ENCODE measurements at regions not wholly inside any gene's neighbourhood (a gene's known extent, or its start where the extent isn't known, plus 50 kb on each side); places are given as distances from the start of the nearest gene placed in this dataset.

- Histone ChIP-seq H3K27me3 (ENCODE audit: insufficient read depth, poor library complexity, severe bottlenecking) (no peaks in the 10 kb centered on the region), H3K36me3 (ENCODE audit: low read depth) (no peaks in the 10 kb centered on the region), H3K4me1 (ENCODE audit: insufficient read depth, poor library complexity, severe bottlenecking) (peaks cover 9% of the 10 kb centered on the region), H3K9me3 (ENCODE audit: severe bottlenecking) (no peaks in the 10 kb centered on the region), H3K27ac (ENCODE audit: poor library complexity, severe bottlenecking) (peak overlapping the region; percentile 70), H3K4me3 (ENCODE audit: severe bottlenecking) (no peak overlapping the region)
- ATAC-seq (ENCODE audit: low read depth) (peak; percentile 100), DNase-seq (ENCODE audit: low spot score) (peak; percentile 72)
- TF ChIP-seq CTCF (IDR thresholded peaks at IDR 0.05; ENCODE audit: poor library complexity, severe bottlenecking), result no peak
These were observed 133.5 kb downstream of the BUB3 start for GRCh38 chr10:123287594-123288247.

GRCh38 chr10:123289432-123289831, 135.2 kb downstream of the BUB3 start:
- no peaks in the 10 kb centered on the region for H3K27me3 ChIP-seq (ENCODE audit: insufficient read depth, poor library complexity, severe bottlenecking)
- DNase-seq (ENCODE audit: low spot score) (no peak), ATAC-seq (ENCODE audit: low read depth) (no peak)
- TF ChIP-seq CTCF (IDR thresholded peaks at IDR 0.05; ENCODE audit: poor library complexity, severe bottlenecking), result no peak
- H3K4me1 ChIP-seq (ENCODE audit: insufficient read depth, poor library complexity, severe bottlenecking), result peaks cover 9% of the 10 kb centered on the region
- H3K4me3 ChIP-seq (ENCODE audit: severe bottlenecking), result no peak overlapping the region
- H3K36me3 ChIP-seq (ENCODE audit: low read depth), result no peaks in the 10 kb centered on the region
- H3K27ac ChIP-seq (ENCODE audit: poor library complexity, severe bottlenecking), result no peak overlapping the region
- no peaks in the 10 kb centered on the region for H3K9me3 ChIP-seq (ENCODE audit: severe bottlenecking)

GRCh38 chr10:123294109-123294508, 139.9 kb downstream of the BUB3 start:
- no peaks in the 10 kb centered on the region for H3K36me3 ChIP-seq (ENCODE audit: low read depth)
- ATAC-seq (ENCODE audit: low read depth), result no peak
- no peak for TF ChIP-seq CTCF (IDR thresholded peaks at IDR 0.05; ENCODE audit: poor library complexity, severe bottlenecking)
- H3K4me3 ChIP-seq (ENCODE audit: severe bottlenecking), result no peak overlapping the region
- no peaks in the 10 kb centered on the region for H3K9me3 ChIP-seq (ENCODE audit: severe bottlenecking)
- H3K27ac ChIP-seq (ENCODE audit: poor library complexity, severe bottlenecking), result no peak overlapping the region
- no peak for DNase-seq (ENCODE audit: low spot score)
- H3K27me3 ChIP-seq (ENCODE audit: insufficient read depth, poor library complexity, severe bottlenecking), result no peaks in the 10 kb centered on the region
- no peaks in the 10 kb centered on the region for H3K4me1 ChIP-seq (ENCODE audit: insufficient read depth, poor library complexity, severe bottlenecking)

GRCh38 chr10:123294886-123295285, 140.7 kb downstream of the BUB3 start:
- Histone ChIP-seq H3K9me3 (ENCODE audit: severe bottlenecking) (no peaks in the 10 kb centered on the region), H3K27me3 (ENCODE audit: insufficient read depth, poor library complexity, severe bottlenecking) (no peaks in the 10 kb centered on the region), H3K27ac (ENCODE audit: poor library complexity, severe bottlenecking) (no peak overlapping the region), H3K36me3 (ENCODE audit: low read depth) (no peaks in the 10 kb centered on the region), H3K4me1 (ENCODE audit: insufficient read depth, poor library complexity, severe bottlenecking) (no peaks in the 10 kb centered on the region), H3K4me3 (ENCODE audit: severe bottlenecking) (no peak overlapping the region)
- ATAC-seq (ENCODE audit: low read depth), result no peak
- DNase-seq (ENCODE audit: low spot score), result no peak
- TF ChIP-seq CTCF (IDR thresholded peaks at IDR 0.05; ENCODE audit: poor library complexity, severe bottlenecking), result no peak

GRCh38 chr10:123295644-123296043, 141.4 kb downstream of the BUB3 start:
- Histone ChIP-seq H3K36me3 (ENCODE audit: low read depth) (no peaks in the 10 kb centered on the region), H3K27ac (ENCODE audit: poor library complexity, severe bottlenecking) (no peak overlapping the region), H3K9me3 (ENCODE audit: severe bottlenecking) (no peaks in the 10 kb centered on the region), H3K27me3 (ENCODE audit: insufficient read depth, poor library complexity, severe bottlenecking) (no peaks in the 10 kb centered on the region), H3K4me1 (ENCODE audit: insufficient read depth, poor library complexity, severe bottlenecking) (no peaks in the 10 kb centered on the region), H3K4me3 (ENCODE audit: severe bottlenecking) (no peak overlapping the region)
- no peak for TF ChIP-seq CTCF (IDR thresholded peaks at IDR 0.05; ENCODE audit: poor library complexity, severe bottlenecking)
- DNase-seq (ENCODE audit: low spot score) (no peak), ATAC-seq (ENCODE audit: low read depth) (no peak)
